ENCODE measurements at regions not wholly inside any gene's neighbourhood (a gene's known extent, or its start where the extent isn't known, plus 50 kb on each side); places are given as distances from the start of the nearest gene placed in this dataset.

- no TSS peak for BruUV-seq (replicated peaks)
- no peak for DNase-seq (ENCODE audit: low read depth, low spot score)
- in situ Hi-C loops (cut with MboI) (no loop called here), intact Hi-C loops (cut with micrococcal nuclease; ENCODE audit: unreplicated experiment) (no loop called here)
- ChIA-PET POLR2A (no interaction called here), RAD21 (ENCODE audit: unreplicated experiment) (no interaction called here), CTCF (no interaction called here), SMC1A (ENCODE audit: uncharacterized antibody, unreplicated experiment) (no interaction called here)
- Histone ChIP-seq H3K27me3 (replicated peaks in 1 of 2; ENCODE audit: control insufficient read depth in 2 of 2, insufficient read depth in 2 of 2, low read length in 1 of 2) (no peaks in the 10 kb centered on the region; a peak in 1 of 4 replicates), H3K4me1 (ENCODE audit: control insufficient read depth, insufficient read depth, low read length) (no peaks in the 10 kb centered on the region), H3K9ac (ENCODE audit: control insufficient read depth, insufficient read depth, low read length) (no peak overlapping the region), H3K27ac (ENCODE audit: control insufficient read depth, insufficient read depth) (no peak overlapping the region), H3K36me3 (ENCODE audit: control insufficient read depth in 2 of 2, insufficient read depth in 2 of 2, low read length in 1 of 2) (no peaks in the 10 kb centered on the region), H3K4me3 (no peak overlapping the region), H2AFZ (ENCODE audit: control insufficient read depth, low read depth, low read length) (no peak overlapping the region), H3K79me2 (ENCODE audit: control insufficient read depth, insufficient read depth, low read length) (no peaks in the 10 kb centered on the region), H4K20me1 (ENCODE audit: control insufficient read depth, insufficient read depth) (no peaks in the 10 kb centered on the region), H3K9me3 (replicated peaks; ENCODE audit: control insufficient read depth, insufficient read depth, low read length) (no peaks in the 10 kb centered on the region), H3K4me2 (ENCODE audit: control insufficient read depth, insufficient read depth) (no peak overlapping the region)
- no peak for FAIRE-seq
- no peak for TF ChIP-seq SP1 (IDR thresholded peaks at IDR 0.05; ENCODE audit: low read depth, low read length)
- no peak for TF ChIP-seq POLR2AphosphoS2 (IDR thresholded peaks at IDR 0.05; ENCODE audit: low read depth, low read length)
- no peak for TF ChIP-seq NKRF (conservative IDR thresholded peaks at IDR 0.05)
- no peak for TF ChIP-seq FOS (IDR thresholded peaks at IDR 0.05; ENCODE audit: borderline replicate concordance, extremely low read depth, insufficient read length)
- TF ChIP-seq HSF1 (IDR thresholded peaks at IDR 0.05; ENCODE audit: low read depth, low read length) = no peak
- no peak for TF ChIP-seq RFX5 (IDR thresholded peaks at IDR 0.05; ENCODE audit: low read depth, low read length)
- no peak for TF ChIP-seq NBN (IDR thresholded peaks at IDR 0.05)
- no peak for TF ChIP-seq RAD51 (IDR thresholded peaks at IDR 0.05)
- TF ChIP-seq BCL11A (IDR thresholded peaks at IDR 0.05; ENCODE audit: low read depth, low read length) = no peak
- TF ChIP-seq BCL3 (IDR thresholded peaks at IDR 0.05; ENCODE audit: borderline replicate concordance, insufficient read depth, low read depth, low read length, poor library complexity, severe bottlenecking) = no peak
- no peak for ATAC-seq
- WGBS (ENCODE audit: insufficient coverage, insufficient replicate concordance, low lambda C conversion rate, missing lambda C conversion rate) = 33% methylated on average over 4 of the region's 4 CpGs
Measured at GRCh38 chr16:25443994-25444393, 186.3 kb upstream of the ZKSCAN2 start.

All from GM12878 (cell line).